GM12878 (cell line): ENCODE measurements at regions not wholly inside any gene's neighbourhood (a gene's known extent, or its start where the extent isn't known, plus 50 kb on each side); places are given as distances from the start of the nearest gene placed in this dataset.

Experiments used
- ATAC-seq: fragments of 200-7000 bp; cut with Tn5 transposase; 3 replicates; pipeline ENCODE4 v1.9.1; 2020; ENCODE audit warnings: mild to moderate bottlenecking, moderate library complexity
- BruUV-seq: library from RNA; stranded (reverse); fragments of 400-500 nt; replicated peaks from 2 replicates; lab custom pipeline; 2021; lab: Mats Ljungman, UMichigan
- CTCF ChIA-PET: fragments of 300-600 bp; sonication (Branson Sonifier 250); formaldehyde crosslinking; extraction: SDS; loops from one replicate; lab custom pipeline; 2021; ENCODE audit warnings: inconsistent platforms; lab: Yijun Ruan, JAX
- POLR2A ChIA-PET: fragments of 350-600 bp; formaldehyde crosslinking; extraction: SDS; loops from one replicate; lab custom pipeline; 2021; ENCODE audit warnings: inconsistent platforms; lab: Charles Lee
- RAD21 ChIA-PET: fragments of 300-600 bp; sonication (Branson Sonifier 250); formaldehyde crosslinking; loops from one replicate; lab custom pipeline; 2023; ENCODE audit warnings: antibody characterized with exemption; ENCODE audit not compliant: unreplicated experiment; lab: Charles Lee
- SMC1A ChIA-PET: fragments of 300-600 bp; sonication (Branson Sonifier 250); formaldehyde crosslinking; loops from one replicate; lab custom pipeline; 2023; ENCODE audit not compliant: unreplicated experiment, uncharacterized antibody; lab: Charles Lee
- DNase-seq: peaks from one replicate; pipeline ENCODE4 v3.0.0-alpha.2; 2011; ENCODE audit warnings: low read depth, low spot score
- FAIRE-seq: peaks from 3 replicates; lab custom pipeline; 2011; peaks lifted over from hg19 to GRCh38; lab: Jason Lieb, UNC
- H2AFZ ChIP-seq: 2 replicates; pipeline ENCODE4 v1.6.0; 2011; ENCODE audit warnings: low read depth, low read length, control low read depth; ENCODE audit not compliant: control insufficient read depth
- H3K27ac ChIP-seq: 2 replicates; pipeline ENCODE4 v1.5.1; 2011; ENCODE audit warnings: control low read depth; ENCODE audit not compliant: control insufficient read depth, insufficient read depth
- H3K27me3 ChIP-seq, 2 experiments: replicated peaks in 1 of 2; 2 replicates each; pipeline versions ENCODE4 v1.6.0 to v1.6.1; 2011; ENCODE audit warnings: low read length in 1 of 2; ENCODE audit not compliant: control insufficient read depth in 2 of 2, insufficient read depth in 2 of 2
- H3K36me3 ChIP-seq, 2 experiments: 2 replicates each; pipeline ENCODE4 v1.5.1; 2011; ENCODE audit warnings: low read length in 1 of 2; ENCODE audit not compliant: control insufficient read depth in 2 of 2, insufficient read depth in 2 of 2
- H3K4me1 ChIP-seq: 2 replicates; pipeline ENCODE4 v1.6.1; 2011; ENCODE audit warnings: mild to moderate bottlenecking, low read length, moderate library complexity, mixed read lengths; ENCODE audit not compliant: control insufficient read depth, insufficient read depth
- H3K4me2 ChIP-seq: 2 replicates; pipeline ENCODE4 v1.6.0; 2011; ENCODE audit warnings: control low read depth; ENCODE audit not compliant: control insufficient read depth, insufficient read depth
- H3K4me3 ChIP-seq: fragments of 200-600 bp; sonication (generic); 2 replicates; pipeline ENCODE4 v1.5.1; 2016
- H3K79me2 ChIP-seq: 2 replicates; pipeline ENCODE4 v1.6.0; 2011; ENCODE audit warnings: low read length; ENCODE audit not compliant: control insufficient read depth, insufficient read depth
- H3K9ac ChIP-seq: 2 replicates; pipeline ENCODE4 v1.8.0; 2011; ENCODE audit warnings: low read length, control low read depth, mixed read lengths; ENCODE audit not compliant: control insufficient read depth, insufficient read depth
- H3K9me3 ChIP-seq: replicated peaks from 3 replicates; pipeline ENCODE4 v1.5.1; 2011; ENCODE audit warnings: mild to moderate bottlenecking, low read length; ENCODE audit not compliant: control insufficient read depth, insufficient read depth
- H4K20me1 ChIP-seq: 2 replicates; pipeline ENCODE4 v1.6.0; 2011; ENCODE audit not compliant: control insufficient read depth, insufficient read depth
- ATF3 ChIP-seq: IDR thresholded peaks from 2 replicates; pipeline ENCODE4 v1.6.1; 2011; ENCODE audit warnings: low read depth, mild to moderate bottlenecking, low read length, moderate library complexity, borderline replicate concordance; ENCODE audit errors: extremely low read depth
- CBX5 ChIP-seq: sonication (generic); IDR thresholded peaks from 2 replicates; pipeline ENCODE4 v1.6.1; 2016; ENCODE audit warnings: low read depth, moderate library complexity, mild to moderate bottlenecking, inconsistent platforms
- ELK1 ChIP-seq: IDR thresholded peaks from 2 replicates; pipeline ENCODE4 v1.6.1; 2012; ENCODE audit warnings: low read depth, low read length, improper control_type of control experiment
- HCFC1 ChIP-seq: fragments of 150-350 bp; IDR thresholded peaks from 2 replicates; pipeline ENCODE4 v1.6.1; 2014; ENCODE audit warnings: low read length
- HSF1 ChIP-seq: fragments of 150-350 bp; IDR thresholded peaks from 2 replicates; pipeline ENCODE4 v1.6.1; 2014; ENCODE audit warnings: mild to moderate bottlenecking, low read depth, low read length
- LARP7 ChIP-seq: fragments of 450-650 bp; IDR thresholded peaks from 2 replicates; pipeline ENCODE4 v1.6.1; 2017; ENCODE audit warnings: mild to moderate bottlenecking
- NR2C2 ChIP-seq: IDR thresholded peaks from 2 replicates; pipeline ENCODE4 v1.6.1; 2011; ENCODE audit warnings: borderline replicate concordance, low read depth; ENCODE audit not compliant: control insufficient read depth, insufficient read length
- PKNOX1 ChIP-seq: fragments of 450-650 bp; IDR thresholded peaks from 2 replicates; pipeline ENCODE4 v1.6.1; 2016; ENCODE audit warnings: mild to moderate bottlenecking
- STAT1 ChIP-seq: fragments of 450-650 bp; conservative IDR thresholded peaks from 2 replicates; pipeline ENCODE4 v1.6.1; 2014; ENCODE audit warnings: antibody characterized with exemption, mild to moderate bottlenecking
- TBL1XR1 ChIP-seq: IDR thresholded peaks from 2 replicates; pipeline ENCODE4 v1.6.1; 2012; ENCODE audit warnings: low read depth, low read length, improper control_type of control experiment
- TCF7 ChIP-seq: IDR thresholded peaks from 2 replicates; pipeline ENCODE4 v1.6.1; 2014; ENCODE audit warnings: antibody characterized with exemption, borderline replicate concordance
- ZBTB11 ChIP-seq: fragments of 450-650 bp; formaldehyde crosslinking; IDR thresholded peaks from 2 replicates; pipeline ENCODE4 v1.5.0; 2022; ENCODE audit warnings: mild to moderate bottlenecking, missing genetic modification characterization
- WGBS: methylation state at CpG from one replicate; pipeline ENCODE4 v1.1.6; 2016; ENCODE audit warnings: low lambda C conversion rate; ENCODE audit not compliant: insufficient replicate concordance, insufficient coverage; ENCODE audit errors: missing lambda C conversion rate; 5-methylcytosine and 5-hydroxymethylcytosine counted together
- in situ Hi-C: fragments of 300-500 bp; cut with MboI; formaldehyde crosslinking; loops from 9 replicates; pipeline ENCODE4 v1.14.3; 2018; ENCODE audit warnings: mixed read lengths
- intact Hi-C: fragments of 100-400 bp; cut with micrococcal nuclease; formaldehyde crosslinking; loops from one replicate; pipeline ENCODE4 v1.14.2; 2022; ENCODE audit not compliant: unreplicated experiment

GRCh38 chr12:32970465-32971110, 74.0 kb upstream of the PKP2 start:
- ATAC-seq, result no peak
- Histone ChIP-seq H3K27me3 (no peaks in the 10 kb centered on the region), H3K79me2 (no peaks in the 10 kb centered on the region), H2AFZ (no peak overlapping the region), H3K9ac (no peak overlapping the region), H3K9me3 (no peaks in the 10 kb centered on the region), H3K4me2 (no peak overlapping the region), H3K4me1 (no peaks in the 10 kb centered on the region), H3K27ac (no peak overlapping the region), H3K36me3 (no peaks in the 10 kb centered on the region), H4K20me1 (no peaks in the 10 kb centered on the region), H3K4me3 (no peak overlapping the region)
- SMC1A ChIA-PET, result no interaction called here
- intact Hi-C loops (no loop called here), in situ Hi-C loops (no loop called here)
- RAD21 ChIA-PET, result no interaction called here
- FAIRE-seq, result no peak
- DNase-seq, result no peak
- 15% methylated on average over 6 of the region's 6 CpGs for WGBS
- CTCF ChIA-PET, result no interaction called here
- POLR2A ChIA-PET, result no interaction called here
- no TSS peak for BruUV-seq
- TF ChIP-seq PKNOX1 (no peak), ZBTB11 (CRISPR knock-in tag) (no peak), ELK1 (no peak), NR2C2 (no peak), TCF7 (no peak), ATF3 (no peak), HSF1 (no peak), CBX5 (no peak), LARP7 (no peak), HCFC1 (no peak), STAT1 (no peak), TBL1XR1 (no peak)
